ENCODE measurements at regions not wholly inside any gene's neighbourhood (a gene's known extent, or its start where the extent isn't known, plus 50 kb on each side); places are given as distances from the start of the nearest gene placed in this dataset.

DNA sequence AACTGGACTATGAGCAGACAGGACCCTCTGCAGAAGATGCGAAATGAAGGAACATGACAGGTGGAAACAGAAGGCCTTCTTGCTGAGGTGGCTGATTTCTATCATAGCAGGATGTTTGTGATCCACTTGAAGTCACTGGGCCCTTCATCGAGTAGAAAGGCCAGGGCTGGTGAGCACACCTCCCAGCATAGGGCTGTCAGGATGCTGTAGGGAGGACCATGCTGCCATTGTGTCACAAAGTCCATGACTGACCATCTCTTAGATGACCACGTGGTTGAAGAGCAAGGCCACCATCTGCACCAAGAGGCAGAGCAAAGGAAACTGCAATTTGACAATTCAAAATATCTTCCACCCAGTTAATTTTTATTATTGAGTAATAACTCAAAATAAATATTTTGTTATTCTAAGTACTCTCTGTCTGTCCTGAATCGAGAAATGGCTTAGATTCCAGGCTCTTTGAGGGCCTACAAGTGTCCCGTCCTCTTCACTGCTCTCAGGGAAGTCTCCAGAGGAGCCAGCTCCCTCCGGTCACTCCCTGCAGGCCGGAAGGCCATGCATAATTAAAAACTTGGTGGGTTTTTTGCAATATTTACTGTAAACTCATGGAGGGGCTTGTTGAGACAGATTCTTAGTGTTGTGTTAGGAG is 249.3 kb upstream of the ZMIZ1 start:
- DNase-seq (ENCODE audit: low spot score): no peak

DNA sequence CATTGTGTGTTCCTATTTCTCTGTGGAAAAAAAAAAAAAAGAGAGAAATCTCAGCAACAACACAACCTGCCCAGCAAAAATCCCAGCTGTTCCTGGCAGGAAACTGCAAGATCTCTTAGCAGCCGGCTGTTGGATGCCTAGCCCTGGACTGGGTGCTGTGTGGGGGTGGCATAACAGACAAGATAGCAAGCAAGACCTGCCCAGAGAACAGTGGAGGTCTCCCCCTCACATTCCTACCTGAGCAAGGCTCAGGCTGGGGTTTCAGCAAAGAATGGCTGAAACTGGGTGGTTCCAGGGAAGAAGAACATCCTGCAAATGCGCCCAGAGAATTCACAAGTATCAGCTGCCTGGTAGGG is 248.8 kb upstream of the ZMIZ1 start:
- DNase-seq (ENCODE audit: low spot score): no peak

DNA sequence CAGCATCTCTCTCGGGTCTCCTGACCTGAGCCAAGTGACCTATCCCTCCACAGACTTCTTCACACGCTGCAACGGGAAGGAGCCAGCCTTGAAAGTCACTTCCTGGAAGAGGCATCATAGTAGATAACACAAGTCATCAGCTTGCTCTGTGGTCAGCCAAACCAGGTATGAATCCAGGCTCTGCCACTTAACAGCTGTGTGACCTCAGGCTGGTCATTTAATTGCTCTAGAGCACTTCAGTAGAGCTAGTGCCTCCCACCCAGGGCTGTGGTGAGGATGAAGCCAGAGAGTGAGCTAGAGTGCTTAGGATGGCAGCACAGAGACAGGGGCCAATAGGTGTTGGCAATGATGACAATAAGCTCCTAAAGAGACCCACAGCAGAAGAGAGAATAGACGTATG is 247.7 kb upstream of the ZMIZ1 start:
- no peak for DNase-seq (ENCODE audit: low spot score)

DNA sequence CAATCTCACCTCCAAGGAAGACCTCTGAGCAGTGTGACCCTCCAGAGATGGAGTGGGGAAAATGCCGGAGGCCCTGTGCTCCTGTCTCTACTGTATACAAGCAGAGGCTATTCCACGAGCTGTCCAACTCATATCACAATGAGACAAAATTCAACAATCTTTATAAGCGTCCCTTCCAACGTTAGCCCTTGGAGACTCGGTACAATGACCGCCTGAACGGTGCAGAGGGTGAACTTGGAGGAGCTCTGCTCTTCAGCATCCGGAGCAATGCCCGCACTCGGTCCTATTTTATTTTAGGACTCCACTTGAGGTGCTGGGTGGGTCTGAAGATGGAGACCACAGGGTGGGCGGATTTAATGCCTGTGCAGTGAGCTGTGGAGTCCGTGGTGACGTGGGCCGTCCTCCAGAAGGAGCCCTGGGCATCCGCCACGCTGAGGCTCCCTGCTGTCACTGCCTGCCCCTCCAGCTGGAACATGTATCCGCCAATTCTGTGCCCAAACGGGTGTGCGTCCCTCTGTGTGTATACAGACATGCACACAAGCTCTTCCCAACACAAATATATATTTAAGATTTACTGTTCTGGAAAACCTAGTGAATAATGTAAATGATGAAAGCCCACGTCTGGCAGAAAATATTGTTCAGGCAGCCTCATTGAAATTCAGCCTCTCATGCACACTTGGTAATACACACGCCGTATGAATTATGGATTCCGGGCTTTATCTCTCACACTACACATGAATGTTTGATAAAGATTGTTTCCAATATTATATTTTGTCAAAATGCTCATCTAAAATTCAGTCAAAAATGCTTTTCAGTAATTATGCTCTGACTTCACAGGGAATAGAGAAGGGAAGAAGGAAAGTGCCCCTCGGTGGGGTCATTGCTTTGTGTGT is 239.9 kb upstream of the ZMIZ1 start:
- DNase-seq (ENCODE audit: low spot score): no peak

DNA sequence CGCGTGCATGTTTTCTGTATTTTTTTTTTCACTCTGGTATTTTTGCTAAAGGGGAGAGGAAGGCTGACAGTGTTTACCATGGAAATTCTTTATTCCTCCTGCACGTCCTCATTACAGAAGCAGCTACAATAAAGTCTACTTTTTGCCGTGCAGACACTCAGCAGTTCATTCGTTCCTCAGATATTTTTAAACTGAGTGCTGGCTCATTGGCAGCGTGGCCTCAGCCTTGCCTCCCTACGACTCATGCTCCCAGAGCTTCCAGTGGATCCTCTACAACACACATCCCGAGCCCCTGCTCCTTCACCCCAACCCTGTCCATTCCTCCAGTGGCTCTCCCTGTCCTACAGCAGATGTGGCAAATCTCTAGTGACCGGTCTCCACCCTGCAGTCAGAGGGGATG is 239.2 kb upstream of the ZMIZ1 start:
- DNase-seq (ENCODE audit: low spot score): no peak

DNA sequence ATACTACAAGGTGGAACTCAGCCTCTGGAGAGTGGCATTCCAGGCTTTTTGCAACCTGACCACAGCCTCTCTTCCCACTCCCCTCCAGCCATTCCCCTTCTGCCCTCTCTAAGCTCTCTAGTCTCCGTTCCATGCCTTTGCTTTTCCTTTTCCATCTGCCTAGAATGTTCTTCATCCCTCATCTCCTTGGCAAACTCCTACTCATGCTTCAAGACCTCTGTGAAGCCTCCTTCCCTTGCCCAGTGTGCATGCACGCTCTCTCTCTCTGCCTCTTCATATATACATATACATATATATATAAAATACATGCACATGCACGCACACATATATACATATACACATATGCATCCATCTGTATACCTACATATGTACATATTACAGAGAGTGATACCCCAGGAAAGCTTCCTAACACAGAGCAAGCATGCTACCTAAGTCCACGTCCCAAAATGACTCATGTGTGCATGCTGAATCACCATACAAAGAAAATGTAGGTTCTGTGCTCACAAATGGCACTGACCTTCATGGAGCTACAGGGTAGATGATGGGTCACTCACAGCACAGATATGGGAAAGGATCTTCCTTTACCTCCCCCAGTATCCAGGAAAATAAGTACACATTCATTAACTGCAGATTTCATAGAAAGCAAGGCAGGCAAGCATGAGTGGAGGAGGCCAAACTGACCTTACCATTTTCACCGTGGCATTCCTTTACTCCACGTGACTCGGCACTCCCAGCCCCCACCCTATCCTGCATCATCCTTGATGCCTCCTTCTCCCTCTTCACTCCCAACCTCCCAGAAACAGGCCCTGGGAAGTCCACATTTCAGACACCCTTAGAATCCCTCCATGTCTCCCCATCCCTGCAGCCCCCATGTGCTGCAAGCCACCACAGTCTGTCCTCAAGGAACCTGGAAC is 238.4 kb upstream of the ZMIZ1 start:
- no peak for DNase-seq (ENCODE audit: low spot score)

DNA sequence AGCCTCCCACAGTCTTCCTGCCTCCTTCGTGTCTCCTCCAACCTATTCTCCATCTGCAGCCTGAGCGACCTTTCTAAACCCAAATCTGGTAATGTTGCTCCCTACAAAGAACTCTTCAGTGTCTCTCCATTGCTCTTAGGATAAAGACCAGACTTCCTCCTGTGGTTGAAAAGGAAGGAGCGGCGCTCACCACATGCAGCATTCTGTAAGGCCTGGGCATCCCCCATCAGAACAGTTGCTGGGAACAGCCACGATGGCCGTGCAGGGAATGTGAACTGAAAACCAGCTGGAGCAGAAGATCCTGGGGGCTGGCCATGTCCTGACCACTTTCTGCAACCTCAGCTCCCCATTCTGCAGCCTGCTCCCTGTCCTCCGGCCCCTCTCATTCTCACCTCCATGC is 237.8 kb upstream of the ZMIZ1 start:
- no peak for DNase-seq (ENCODE audit: low spot score)

DNA sequence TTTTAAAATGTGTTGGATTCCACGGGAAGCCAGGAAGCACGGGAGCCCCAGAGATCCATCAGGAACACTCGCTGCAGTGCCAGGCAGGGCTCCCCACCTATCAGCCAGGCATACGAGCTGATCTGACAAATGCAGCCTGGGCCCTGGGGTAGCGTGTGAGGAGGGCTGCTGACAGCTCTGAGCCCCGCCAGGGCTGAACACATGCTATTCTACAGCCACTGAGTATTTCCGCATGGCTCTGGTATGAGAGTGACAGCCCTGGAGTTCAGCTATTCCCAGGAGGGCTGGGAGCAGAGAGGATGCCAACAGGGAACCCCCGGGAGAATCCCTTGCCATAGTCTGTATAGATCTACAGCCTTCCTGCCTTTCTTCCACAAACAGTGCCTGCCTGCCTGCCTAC is 237.3 kb upstream of the ZMIZ1 start:
- no peak for DNase-seq (ENCODE audit: low spot score)

DNA sequence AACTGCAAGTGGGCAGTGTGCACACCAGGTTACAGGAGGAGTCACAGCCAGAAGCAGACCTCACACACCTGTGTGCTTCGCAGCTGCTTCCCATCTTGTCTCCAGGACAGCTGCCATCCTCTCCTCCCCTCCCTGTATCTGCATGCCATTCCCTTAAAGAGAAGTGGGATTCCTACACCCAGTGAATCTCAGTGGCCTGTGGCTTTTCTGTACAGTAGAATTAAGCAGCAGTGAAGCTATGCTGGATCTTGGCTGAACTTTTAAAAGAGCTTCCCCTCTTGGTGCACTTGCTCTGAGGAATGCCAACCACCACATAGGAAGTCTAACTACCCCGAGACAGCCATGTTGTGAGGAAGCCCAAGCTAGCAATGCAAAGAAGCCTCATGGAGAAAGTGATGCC is 236.5 kb upstream of the ZMIZ1 start:
- DNase-seq (ENCODE audit: low spot score): no peak

DNA sequence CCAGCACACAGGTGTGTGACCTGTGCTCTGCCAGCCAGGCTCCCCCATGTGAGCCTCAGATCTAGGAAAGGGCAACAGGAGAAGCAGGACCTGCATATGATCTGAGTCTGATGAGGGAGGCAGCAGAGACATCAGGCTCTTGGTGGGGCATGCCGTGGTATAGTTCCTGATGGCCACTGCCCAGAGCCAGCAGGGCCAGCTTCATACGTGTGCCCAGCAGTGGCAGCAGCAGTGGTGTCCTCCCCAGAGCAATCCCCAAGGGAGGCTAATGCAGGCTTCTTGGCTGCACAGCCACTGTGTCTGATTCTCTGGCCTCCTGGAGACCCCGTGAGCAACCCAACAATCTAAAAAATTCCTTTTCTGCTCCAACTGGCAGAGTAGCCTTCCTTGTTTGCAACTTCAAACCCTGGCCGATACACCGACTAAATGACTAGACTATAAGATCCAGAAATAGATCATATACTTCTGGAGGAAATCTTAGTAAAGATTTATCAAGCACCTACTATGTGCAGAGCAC is 230.6 kb upstream of the ZMIZ1 start:
- no peak for DNase-seq (ENCODE audit: low spot score)

DNA sequence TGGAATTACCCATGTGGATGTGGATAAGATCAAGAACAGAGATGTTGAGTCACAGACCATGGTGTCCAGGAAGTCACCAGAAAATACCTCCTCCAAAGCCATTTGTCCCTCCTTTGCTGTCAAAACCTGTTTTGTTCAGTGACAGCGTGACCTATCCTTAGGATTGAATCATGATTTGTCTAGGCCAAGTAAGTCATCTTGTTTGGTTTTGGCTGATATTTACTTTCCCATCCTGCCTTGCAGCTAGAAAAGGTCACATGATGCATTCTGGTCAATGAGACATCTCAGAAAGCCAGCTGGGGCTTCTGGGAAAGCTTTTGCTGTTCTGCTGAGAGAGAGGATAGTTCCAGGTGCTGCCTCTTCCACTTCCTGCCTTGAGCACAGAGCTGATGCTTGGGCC is 225.3 kb upstream of the ZMIZ1 start:
- DNase-seq (ENCODE audit: low spot score): no peak

DNA sequence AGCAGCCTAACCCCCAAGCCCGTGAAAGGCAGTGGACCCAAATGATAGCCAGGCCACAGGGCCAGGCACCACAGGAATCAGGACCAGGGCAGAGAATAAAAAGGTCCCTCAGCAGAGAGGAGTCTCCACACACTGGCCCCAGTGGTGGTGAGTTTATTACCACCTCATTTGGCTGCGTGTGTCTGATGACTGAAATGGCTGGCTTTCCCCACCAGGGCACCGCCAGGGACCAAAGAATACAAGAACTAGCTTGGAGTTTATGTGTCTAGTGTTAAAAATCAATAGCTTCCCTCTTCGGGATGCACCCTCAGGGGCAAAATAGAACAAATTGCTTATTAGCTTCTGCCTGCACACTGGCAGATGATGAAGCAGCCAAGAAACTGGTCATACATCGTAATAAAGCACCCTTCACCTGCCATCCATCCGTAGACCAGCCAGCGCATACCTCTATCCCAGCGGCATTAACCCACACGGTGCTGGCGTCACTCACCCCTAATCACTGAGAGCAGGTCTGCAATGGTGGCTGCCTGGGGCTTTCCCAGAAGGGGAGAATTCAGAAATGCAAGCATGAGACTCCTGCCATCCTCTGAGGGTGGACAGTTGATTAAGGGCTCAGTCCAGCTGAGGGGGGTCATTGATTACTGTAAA is 223.7 kb upstream of the ZMIZ1 start:
- no peak for DNase-seq (ENCODE audit: low spot score)

DNA sequence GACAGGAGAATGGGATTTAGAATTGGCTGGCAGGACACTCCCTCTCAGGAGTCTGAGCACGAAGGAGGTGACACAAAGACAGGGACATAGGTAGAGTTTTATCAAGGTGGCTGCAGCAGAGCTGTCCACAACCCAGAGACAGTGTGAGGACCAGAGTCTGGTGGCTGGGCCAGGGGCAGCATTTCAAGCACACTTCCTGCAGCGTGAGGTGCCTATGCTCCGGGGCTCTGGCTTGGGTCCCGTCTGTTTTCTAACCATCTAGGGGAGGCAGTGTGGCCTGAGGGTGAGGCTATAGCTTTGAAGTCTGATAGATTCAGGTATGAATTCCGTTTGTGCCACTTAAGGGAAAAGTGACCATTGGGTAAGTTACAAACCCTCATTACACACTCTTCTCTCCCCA is 222.7 kb upstream of the ZMIZ1 start:
- no peak for DNase-seq (ENCODE audit: low spot score)

DNA sequence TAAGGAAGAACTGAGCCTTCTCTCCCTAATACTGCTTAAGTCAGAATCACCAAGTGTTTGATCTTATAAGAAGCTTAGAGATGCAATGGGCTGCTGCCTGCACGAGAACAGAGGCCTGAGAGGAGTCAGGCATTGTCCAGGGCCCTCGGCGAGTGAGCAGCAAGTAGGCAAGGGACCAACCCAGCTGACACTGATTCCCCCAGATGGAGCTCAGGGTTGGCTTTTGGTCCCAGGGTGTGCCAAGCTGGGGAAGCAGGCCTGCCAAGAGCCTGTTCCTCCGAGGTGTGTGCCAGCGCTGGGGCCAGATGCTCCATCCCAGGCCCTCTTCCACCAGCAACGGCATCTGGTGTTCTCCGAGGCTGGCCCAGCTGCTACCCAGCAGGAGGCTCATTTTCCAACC is 222.0 kb upstream of the ZMIZ1 start:
- DNase-seq (ENCODE audit: low spot score): no peak

DNA sequence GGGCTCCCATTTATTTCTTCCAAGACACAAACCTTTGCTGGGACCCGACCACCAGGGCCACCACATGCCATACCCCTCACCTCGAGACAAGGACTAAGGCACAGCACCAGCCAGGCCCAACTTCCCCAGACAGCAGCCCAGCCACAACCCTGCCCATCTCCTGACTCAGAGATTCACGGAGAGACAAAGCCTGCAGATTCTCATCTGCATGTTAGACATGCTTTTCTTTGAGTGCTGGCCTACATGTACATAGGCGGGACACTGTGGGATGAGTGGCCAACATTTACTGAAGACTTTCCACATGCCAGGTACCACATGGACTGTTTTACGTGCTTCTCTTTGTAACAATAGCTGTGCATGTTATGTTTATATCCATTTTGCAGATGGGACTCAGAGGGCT is 221.3 kb upstream of the ZMIZ1 start:
- no peak for DNase-seq (ENCODE audit: low spot score)

DNA sequence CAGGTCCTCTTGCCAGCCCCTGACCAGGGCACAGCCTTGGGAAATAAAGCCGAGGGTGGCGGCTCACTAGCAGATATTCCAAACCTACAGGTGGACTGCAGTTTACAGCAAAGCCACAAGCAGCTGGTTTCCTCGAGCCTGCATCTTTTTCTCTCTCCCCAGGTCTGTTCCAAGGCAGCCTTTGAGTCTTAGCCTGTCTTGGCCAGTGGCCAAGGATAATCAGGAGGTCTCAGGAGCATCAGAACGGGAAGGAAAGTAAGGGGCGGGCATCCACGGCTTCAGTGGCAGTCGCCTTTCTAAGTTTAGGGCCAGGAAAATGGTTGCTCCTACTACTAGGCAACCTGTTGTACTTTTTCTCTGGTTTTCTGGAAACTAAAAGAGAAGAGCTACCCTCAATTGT is 219.7 kb upstream of the ZMIZ1 start:
- DNase-seq (ENCODE audit: low spot score): no peak

DNA sequence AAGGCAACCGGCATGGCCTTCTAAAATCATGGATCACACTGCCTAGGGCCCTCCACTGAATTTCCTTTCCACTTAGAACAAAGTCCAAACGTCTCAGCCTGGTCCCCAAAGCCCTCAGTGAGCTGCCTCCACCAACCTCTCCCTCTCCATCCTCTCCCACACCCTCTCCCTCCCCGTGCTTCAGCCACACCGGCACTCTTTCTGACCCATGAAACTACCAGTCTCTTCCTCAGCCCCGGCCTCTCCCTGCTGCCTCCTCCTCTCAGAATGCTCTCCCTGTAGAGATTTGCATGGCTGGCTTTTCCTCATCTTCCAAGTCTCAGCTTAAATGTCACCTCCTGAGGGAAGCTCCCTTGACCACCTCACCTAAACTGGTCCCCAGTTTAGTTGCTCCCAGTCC is 219.0 kb upstream of the ZMIZ1 start:
- DNase-seq (ENCODE audit: low spot score): peak; percentile 17

DNA sequence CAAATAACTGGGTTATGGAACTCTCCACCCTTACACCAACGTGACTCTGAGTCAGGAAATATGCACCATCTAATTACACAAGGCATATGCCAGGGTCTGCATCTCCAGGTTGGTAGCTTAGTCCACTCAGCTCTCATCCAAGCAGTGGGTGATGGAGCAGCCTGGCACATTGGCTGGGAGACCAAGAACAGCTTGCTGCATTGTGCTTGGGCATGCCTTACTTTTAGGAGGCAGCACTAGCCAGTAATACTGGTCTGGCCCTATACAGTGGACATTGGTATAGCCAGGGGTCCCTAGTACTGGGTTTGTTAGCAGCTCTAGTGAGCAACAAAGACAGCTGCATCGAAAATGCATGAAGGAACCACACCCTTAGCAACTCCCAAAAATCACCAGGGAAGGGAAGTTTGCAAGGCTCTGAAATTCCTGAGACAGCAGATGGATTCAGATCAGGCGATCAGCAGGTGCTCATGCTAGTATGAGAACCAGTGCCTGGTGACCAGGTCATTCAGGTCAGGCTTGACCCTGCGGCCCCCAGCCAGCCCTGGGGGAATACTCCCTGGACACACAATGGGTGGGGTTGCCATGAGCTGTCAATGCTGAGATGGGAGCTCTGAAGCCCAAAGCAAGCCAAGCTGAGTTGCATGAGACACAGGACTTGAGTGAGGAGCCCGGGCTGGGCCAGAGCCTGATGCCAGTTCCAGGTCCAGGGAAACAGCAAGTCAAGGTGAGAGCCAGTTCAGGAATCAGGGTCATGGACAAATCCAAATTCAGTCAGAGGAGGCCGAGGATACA is 217.9 kb upstream of the ZMIZ1 start:
- DNase-seq (ENCODE audit: low spot score): peak; percentile 64

DNA sequence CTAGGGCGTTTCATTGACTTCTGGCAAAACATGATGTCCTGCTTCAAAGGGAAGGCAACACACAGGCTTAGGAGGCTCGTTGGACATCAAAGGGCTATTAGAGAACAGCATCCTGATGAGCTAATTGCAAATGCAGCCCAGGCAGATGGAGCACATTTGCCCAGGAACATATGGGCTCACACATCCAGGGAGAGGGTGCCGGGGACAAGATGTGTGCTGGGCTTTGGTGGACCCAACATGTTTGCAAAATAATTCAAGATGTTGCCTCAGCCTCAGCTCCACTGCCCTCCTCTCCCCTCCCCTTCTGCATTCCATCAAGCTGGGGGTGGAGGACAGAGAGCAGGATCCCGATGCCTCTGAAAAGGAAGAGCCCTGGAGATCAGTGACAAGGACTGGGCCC is 217.1 kb upstream of the ZMIZ1 start:
- peak; percentile 53 for DNase-seq (ENCODE audit: low spot score)

DNA sequence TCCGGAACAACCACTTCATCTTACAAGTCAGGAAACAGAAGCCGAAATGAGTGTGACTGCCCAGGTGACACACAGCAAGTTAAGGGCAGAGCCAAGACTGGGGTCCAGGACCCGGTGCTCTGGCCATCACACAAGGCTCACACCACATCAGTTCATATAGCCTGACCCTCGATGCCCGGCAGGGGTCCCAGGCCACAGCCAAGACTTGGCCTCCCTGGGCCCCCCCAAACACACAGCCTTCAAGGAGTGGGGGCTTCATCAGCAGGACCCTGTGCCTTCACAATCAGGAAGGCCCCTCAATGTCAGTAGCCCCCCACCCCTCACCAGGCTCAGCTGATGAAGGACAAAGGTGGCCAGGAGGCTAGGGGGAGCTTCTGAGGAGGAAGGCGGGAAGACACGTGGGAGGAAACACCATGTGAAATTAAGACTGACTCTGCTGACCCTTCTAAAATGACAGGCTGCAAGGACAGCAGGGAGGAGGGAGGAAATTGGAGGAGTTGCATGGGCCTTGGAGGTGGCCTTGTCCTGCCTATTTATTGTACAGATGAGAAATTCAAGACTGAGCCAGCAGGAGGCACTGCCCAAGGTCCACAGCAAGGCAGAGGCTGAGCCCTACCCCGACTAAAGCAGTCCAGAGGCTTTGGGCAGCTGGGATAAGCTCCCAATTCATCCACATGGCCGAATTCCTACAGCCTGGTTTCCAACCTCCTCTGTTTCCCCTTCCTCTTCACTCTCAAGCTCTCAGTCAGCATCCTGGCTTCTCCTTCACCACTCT is 216.1 kb upstream of the ZMIZ1 start:
- peak; percentile 56 for DNase-seq (ENCODE audit: low spot score)
